ENCODE measurements at regions not wholly inside any gene's neighbourhood (a gene's known extent, or its start where the extent isn't known, plus 50 kb on each side); places are given as distances from the start of the nearest gene placed in this dataset.

- TF ChIP-seq CTCF (IDR thresholded peaks at IDR 0.05; ENCODE audit: poor library complexity) (no peak), EZH2phosphoT487 (IDR thresholded peaks at IDR 0.05; ENCODE audit: low read depth, severe bottlenecking, unreplicated experiment) (no peak), EZH2 (IDR thresholded peaks at IDR 0.05; ENCODE audit: borderline replicate concordance) (no peak)
Measured at GRCh38 chr10:61335359-61335758, 117.8 kb downstream of the TMEM26 start.
